GM18498 (cell line): ENCODE measurements at regions not wholly inside any gene's neighbourhood (a gene's known extent, or its start where the extent isn't known, plus 50 kb on each side); places are given as distances from the start of the nearest gene placed in this dataset.

Source experiments
- ATAC-seq: cut with Tn5 transposase; IDR thresholded peaks from one replicate; pipeline ENCODE4 v1.9.1; 2021; ENCODE audit warnings: mild to moderate bottlenecking, moderate library complexity; ENCODE audit not compliant: unreplicated experiment

- no peak for ATAC-seq
Measured at GRCh38 chr4:3364634-3365314, 72.0 kb downstream of the RGS12 start.

GRCh38 chr4:3365326-3365725 is 72.5 kb downstream of the RGS12 start:
- ATAC-seq, result no peak

GRCh38 chr4:3365871-3366842 is 73.3 kb downstream of the RGS12 start:
- ATAC-seq, result no peak

- no peak for ATAC-seq
Measured at GRCh38 chr4:3366893-3367775, 74.3 kb downstream of the RGS12 start.

- no peak for ATAC-seq
Measured at GRCh38 chr4:3367866-3368265, 73.9 kb upstream of the HGFAC start.

- ATAC-seq, result no peak
Measured at GRCh38 chr4:3368334-3368733, 73.4 kb upstream of the HGFAC start.

GRCh38 chr4:3368841-3369760 is 72.7 kb upstream of the HGFAC start:
- ATAC-seq, result no peak

- ATAC-seq, result no peak
Measured at GRCh38 chr4:3369781-3370674, 71.7 kb upstream of the HGFAC start.

GRCh38 chr4:3371033-3372001 is 70.5 kb upstream of the HGFAC start:
- no peak for ATAC-seq

GRCh38 chr4:3372264-3372932 is 69.4 kb upstream of the HGFAC start:
- no peak for ATAC-seq

GRCh38 chr4:3372933-3373465 is 68.8 kb upstream of the HGFAC start:
- no peak for ATAC-seq

- ATAC-seq, result no peak
Measured at GRCh38 chr4:3373468-3373867, 68.3 kb upstream of the HGFAC start.

GRCh38 chr4:3374011-3374645 is 67.6 kb upstream of the HGFAC start:
- ATAC-seq, result no peak

- no peak for ATAC-seq
Measured at GRCh38 chr4:3374667-3375066, 67.1 kb upstream of the HGFAC start.

- ATAC-seq, result no peak
Measured at GRCh38 chr4:3375688-3376087, 66.1 kb upstream of the HGFAC start.

- ATAC-seq, result no peak
Measured at GRCh38 chr4:3376266-3376665, 65.5 kb upstream of the HGFAC start.

- ATAC-seq, result no peak
Measured at GRCh38 chr4:3377557-3377956, 64.2 kb upstream of the HGFAC start.
